T47D (cell line): ENCODE measurements at regions not wholly inside any gene's neighbourhood (a gene's known extent, or its start where the extent isn't known, plus 50 kb on each side); places are given as distances from the start of the nearest gene placed in this dataset.
"Not testable (repeated sequence)": the region's sequence is repeated elsewhere in the genome, so short reads cannot be mapped to it uniquely, and the experiment has no call there.

Experiments used
- DNase-seq, 2 experiments: peaks; one replicate each; pipeline versions ENCODE4 v3.0.0 to v3.0.0-alpha.2; 2011 to 2012; ENCODE audit warnings: low read depth in 1 of 2, low spot score in 1 of 2
- JUND ChIP-seq: IDR thresholded peaks from 2 replicates; pipeline ENCODE4 v1.6.1; 2012; ENCODE audit warnings: low read depth
- in situ Hi-C: cut with HindIII; loops from 2 replicates; pipeline ENCODE4 v1.10.0; 2016; ENCODE audit warnings: low sequenced_read_pairs, low pct_unique_long_range_greater_than_20kb

GRCh38 chr6:68256391-68256790, 378.7 kb upstream of the ADGRB3 start:
- TF ChIP-seq JUND: no peak
- in situ Hi-C loops: no loop called here
- no peak for DNase-seq

- in situ Hi-C loops: no loop called here
- no peak for TF ChIP-seq JUND
Observed at GRCh38 chr6:68252632-68253031, 382.4 kb upstream of the ADGRB3 start.

DNA sequence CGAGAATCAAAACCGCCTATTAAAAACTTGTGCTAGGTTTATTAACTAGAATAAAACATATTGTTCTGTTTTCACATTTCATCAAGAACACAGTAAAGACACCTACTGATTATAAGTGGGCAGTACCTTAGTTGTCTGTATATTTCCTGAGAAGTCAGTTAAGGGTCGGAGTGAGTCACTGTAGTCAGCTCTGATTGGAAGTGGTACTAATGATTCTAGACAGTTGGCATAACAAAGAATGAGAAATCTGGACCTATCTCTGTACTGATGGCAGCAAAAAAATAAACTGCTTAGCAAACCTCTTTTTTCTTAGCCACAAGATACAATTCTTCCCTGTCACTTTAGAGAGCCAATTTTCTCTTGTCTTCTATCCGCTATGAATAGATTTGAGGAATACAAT, 387.3 kb upstream of the ADGRB3 start:
- no peak for TF ChIP-seq JUND
- in situ Hi-C loops: no loop called here
- DNase-seq: no peak

More at GRCh38 chr6:68252632-68253031, 382.4 kb upstream of the ADGRB3 start:
- DNase-seq: no peak

DNA sequence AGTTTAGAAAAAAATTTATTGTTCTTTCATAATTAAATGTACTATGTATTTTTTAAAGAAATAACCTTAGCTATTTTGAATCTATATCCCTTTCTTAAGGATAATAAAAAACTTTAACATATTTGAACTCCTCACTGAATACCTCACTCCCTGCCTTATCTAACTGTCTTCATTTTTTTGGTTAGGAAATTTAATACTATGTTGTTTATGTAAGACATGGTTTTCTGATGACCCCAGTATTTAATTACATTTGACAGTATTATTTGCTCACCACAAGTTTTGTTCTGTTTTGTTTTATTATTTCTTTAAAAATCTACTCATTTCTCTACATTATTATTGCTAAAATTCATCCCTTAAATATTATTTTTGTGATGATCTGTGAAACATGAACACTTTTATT, 394.4 kb upstream of the ADGRB3 start:
- no peak for DNase-seq
- TF ChIP-seq JUND: no peak
- in situ Hi-C loops: no loop called here

DNA sequence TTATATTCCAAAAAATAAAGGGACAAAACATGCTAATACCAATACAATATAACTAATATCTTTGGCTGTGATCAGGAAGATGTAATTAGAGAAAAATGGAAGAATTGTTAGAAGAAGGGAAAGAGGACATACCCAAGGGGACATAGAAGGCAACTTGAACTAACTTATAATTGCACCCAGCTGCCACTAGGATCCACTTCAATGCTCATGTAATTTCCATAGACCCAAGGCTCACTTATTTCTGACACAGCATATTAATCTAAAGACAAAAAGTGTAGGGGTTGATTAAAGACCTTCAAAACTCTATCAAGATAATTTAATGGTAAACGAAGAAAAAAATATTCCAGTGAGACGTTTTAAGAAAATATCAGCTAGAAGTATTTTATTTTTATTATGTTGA, 396.0 kb upstream of the ADGRB3 start:
- in situ Hi-C loops: no loop called here
- TF ChIP-seq JUND: no peak
- no peak for DNase-seq

DNA sequence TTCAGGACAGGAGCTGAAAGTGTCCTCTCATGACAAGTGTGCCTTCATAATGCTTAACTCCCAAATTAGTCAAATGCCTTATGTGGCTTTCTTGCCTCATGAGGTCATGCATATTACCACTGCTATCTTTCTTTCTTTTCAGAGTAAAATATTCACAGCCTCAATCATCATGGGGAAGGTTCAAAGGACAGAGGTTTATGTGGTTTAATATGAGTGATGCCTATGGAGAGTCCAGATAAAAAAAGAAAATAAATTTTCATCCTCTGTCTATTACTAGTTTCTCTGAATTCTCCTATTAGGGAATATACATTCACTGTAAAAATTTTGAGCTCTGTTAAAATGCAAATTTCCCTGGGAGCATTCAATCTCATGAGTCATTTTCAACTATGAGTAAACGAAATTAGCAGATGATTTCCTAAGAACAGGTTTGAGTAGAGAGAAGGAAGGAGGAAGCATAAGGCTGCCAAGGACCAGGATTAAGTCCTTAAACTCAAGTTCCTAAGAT, 396.9 kb upstream of the ADGRB3 start:
- no peak for TF ChIP-seq JUND
- in situ Hi-C loops: no loop called here
- peak in 1 of 2 experiments; percentile 23 for DNase-seq

DNA sequence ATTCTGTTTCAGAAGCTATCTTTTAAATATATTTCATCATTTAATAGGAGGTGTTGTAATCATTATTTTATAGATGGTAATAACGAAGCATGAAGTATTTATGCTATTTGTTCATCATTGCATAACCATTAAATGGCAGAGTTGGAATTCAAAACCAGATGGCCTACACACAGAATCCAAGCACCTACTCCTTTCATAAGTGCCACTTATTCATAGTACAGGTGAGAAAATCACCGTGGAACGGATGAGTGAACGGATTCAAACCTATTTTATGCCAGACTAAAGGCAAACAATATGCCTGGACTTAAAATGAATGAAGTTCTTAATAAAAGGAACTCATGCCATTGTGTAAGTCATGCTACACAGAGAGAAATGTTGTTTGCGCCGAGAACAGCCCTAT, 397.9 kb upstream of the ADGRB3 start:
- TF ChIP-seq JUND: no peak
- no peak for DNase-seq
- in situ Hi-C loops: no loop called here

DNA sequence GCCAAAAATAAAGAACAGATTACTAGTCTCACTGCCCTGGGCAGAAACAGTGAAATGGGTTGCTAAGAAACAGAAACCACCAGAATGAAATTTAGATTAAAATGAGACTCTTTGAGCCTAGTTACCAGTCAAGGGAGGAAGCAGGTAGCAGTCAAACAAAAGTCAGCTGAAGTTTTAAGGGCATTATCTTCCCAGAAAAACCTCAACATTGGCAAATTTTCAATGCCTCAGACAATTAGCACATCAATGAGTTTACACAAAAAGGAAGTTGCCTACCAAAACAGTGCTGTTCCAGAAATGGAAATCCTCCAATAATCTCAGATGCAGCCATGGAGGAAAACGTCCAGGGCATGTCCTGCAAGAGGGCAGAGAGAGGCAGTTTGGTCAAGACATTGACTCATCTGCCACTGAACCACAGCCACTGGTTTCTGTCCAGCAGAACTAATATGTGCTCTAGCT, 399.7 kb upstream of the ADGRB3 start:
- no peak for DNase-seq
- in situ Hi-C loops: no loop called here
- no peak for TF ChIP-seq JUND

DNA sequence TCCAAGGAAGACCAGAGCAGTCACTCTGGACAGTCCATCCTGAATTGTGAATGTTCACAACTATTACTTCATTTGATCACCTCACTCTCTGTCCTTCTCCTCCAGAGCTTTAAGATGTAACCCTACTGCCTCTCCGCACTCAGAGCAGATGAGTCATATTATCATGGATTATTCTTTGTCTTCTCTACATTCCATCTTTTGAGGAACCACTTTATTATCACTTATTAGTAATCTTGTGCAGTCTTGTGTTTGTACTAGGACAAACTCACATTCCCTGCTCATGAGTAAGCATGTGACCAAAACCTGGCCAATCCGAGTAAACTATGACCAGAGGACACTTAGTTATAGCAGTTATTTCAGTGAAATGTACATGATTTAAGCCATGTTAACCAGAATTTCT, 401.5 kb upstream of the ADGRB3 start:
- no peak for DNase-seq
- in situ Hi-C loops: no loop called here
- TF ChIP-seq JUND: no peak

GRCh38 chr6:68229566-68229965, 405.5 kb upstream of the ADGRB3 start:
- in situ Hi-C loops: no loop called here
- no peak for DNase-seq
- TF ChIP-seq JUND: no peak

DNA sequence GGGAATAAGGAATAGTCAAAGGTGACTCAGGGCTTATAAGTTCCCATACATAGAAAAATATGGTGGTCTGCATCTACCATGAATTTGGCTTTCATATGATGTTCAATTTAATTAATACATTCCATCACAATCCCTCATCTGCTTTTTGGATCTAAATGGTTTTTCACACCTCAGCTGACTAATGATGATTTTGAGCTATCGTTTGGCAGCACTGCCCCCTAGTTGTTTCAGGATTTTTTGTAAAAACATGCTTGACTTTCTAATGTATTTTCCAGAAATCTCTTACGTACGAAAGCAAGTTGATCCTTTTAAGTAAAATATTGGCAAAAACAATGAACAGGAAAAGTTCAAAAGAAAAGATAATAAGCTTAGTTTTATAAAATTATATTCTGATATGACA, 408.6 kb upstream of the ADGRB3 start:
- no peak for TF ChIP-seq JUND
- peak in 1 of 2 experiments; percentile 44 for DNase-seq
- in situ Hi-C loops: no loop called here

DNA sequence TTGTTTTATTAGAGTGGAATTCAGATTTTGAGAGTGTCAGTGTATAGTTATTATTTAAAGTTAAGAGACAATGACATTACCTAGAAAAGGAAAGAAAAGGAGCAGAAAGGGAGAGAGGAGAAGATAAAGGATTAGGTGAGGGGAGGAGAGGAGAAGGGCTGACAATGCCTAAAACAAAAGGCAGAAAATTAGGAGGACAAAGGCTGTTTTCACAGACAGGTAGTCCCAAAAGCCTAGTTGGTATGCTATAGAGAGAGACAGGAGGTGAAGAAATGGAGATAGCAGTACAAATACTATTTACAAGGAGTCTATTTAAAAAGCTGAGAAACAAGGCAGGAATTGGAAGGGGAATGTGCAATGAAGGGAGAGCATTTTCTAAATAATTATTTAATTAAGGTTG, 409.4 kb upstream of the ADGRB3 start:
- TF ChIP-seq JUND: no peak
- DNase-seq: no peak
- in situ Hi-C loops: no loop called here

DNA sequence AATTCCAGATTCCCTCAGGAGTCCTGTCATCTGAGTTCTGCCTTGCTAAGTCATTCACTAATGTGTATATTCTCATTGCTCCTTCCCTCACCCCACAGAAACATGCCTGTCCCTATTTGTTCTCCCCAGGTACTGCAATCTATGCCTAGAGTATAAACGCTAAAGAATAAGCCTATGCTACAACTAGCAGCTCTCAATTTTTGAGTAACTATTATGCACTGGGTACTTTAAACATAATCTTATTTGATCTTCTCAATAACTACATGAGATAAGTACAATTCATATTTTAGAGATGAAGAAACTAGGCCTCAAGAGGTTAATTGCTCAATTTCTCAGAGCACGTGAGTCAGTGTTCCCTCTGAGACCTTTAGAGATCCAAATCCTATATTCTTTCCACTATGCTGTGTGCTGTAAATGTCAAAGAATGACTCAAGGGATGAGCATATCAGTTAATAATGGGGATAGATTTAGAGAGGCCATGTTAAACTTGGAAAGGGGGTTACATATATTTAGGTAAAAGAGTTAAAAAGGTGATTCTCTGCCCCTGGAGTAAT, 423.8 kb upstream of the ADGRB3 start:
- in situ Hi-C loops: no loop called here
- TF ChIP-seq JUND: no peak

GRCh38 chr6:68207612-68208011, 427.5 kb upstream of the ADGRB3 start:
- in situ Hi-C loops: not testable (repeated sequence)

More for the DNA sequence above, 423.8 kb upstream of the ADGRB3 start:
- DNase-seq: no peak

More at GRCh38 chr6:68207612-68208011, 427.5 kb upstream of the ADGRB3 start:
- not testable (repeated sequence) for DNase-seq
